ENCODE measurements at regions not wholly inside any gene's neighbourhood (a gene's known extent, or its start where the extent isn't known, plus 50 kb on each side); places are given as distances from the start of the nearest gene placed in this dataset.

DNA sequence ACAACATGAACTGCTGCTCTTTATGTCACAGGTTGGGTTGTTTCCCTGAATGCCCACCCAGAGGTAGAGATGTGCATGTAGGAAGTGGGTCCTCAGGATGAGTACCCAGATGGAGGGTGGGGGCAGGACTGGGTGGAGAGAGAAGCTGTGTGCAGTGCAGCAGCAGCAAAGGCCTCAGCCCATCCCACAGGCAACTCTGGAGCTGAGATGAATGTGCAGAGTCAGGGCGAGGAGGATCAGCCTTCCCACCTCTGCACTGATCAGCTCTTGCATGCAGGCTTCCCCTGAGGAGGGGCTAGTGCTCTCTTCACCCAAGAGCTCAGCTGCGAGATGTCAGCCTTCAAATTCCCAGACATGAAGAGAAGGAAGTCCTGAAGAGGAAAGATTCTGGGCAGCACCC is 326.2 kb upstream of the RAB6C start:
- DNase-seq: no peak

DNA sequence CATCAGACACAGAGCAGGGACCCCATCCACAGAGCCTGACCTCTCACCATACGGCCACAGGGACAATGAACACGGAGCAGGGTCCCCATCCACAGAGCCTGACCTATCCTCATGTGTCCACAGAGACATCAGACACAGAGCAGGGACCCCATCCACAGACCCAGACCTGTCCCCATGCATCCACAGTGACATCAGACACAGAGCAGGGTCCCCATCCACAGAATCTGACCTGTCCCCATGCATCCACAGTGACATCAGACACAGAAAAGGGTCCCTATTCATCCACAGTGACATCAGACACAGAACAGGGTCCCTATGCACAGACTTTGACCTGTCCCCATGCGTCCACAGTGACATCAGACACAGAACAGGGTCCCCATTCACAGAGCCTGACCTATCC is 325.1 kb upstream of the RAB6C start:
- no peak for DNase-seq

- DNase-seq: no peak
These were observed 323.3 kb upstream of the RAB6C start for GRCh38 chr2:129656081-129656598.

DNA sequence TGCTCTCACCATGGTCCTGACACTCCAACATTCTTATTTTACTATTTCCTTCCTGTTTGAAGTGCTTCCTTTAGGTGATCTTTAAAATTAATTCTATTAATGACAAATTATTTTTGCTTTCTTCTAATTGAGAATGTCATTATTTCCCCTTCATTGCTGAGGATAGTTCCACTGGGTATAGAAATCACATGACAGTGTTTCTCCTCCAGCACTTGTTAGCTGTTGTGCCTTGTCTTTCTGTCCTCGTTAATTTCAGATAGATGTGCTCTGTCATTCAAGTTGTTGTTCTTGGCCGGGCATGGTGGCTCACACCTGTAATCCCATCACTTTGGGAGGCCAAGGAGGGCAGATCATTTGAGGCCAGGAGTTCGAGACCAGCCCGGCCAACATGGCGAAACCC is 321.0 kb upstream of the RAB6C start:
- no peak for DNase-seq

DNA sequence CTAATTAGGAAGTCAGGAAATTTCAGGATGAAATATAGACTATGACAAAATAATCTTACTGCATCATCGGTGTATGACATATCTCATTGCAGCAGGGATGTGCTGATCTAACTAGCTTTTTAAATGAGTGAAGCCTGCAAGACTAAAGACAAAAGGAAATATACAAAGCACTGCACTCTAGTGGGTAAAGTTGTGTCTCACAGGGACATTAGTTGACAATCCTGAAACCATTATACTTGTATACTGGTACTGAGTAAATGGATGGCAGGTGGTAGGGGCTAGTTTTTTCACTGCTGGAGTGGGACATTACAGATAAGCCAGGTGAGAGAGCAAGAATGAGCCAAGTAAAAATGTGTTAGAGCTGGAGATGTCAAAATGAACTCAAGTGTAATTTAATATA is 317.5 kb upstream of the RAB6C start:
- DNase-seq: no peak

- no peak for DNase-seq
These were observed 311.9 kb upstream of the RAB6C start for GRCh38 chr2:129667577-129667976.

- DNase-seq: no peak
These were observed 306.9 kb upstream of the RAB6C start for GRCh38 chr2:129672521-129672920.

GRCh38 chr2:129673234-129673633 is 306.2 kb upstream of the RAB6C start:
- no peak for DNase-seq

- DNase-seq: no peak
These were observed 305.4 kb upstream of the RAB6C start for GRCh38 chr2:129673847-129674711.

DNA sequence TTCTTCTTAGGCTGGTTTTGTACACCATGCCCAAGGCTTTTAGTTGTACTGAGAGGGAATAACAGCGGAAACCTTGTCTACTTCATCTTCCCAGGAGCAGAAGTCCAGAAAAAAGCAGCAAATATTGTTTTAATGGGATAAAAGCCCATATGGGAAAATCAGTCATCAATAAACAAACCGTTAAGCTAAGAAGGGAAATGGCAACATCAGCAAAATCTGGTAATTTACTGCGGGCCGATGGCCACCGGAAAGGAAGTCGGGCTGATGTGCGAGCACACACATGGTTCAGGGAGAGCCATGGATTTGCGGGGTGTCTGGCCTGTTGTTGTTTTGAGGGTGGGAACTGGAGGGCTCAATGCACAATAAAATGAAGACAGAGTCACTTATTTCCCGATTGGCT is 300.7 kb upstream of the RAB6C start:
- no peak for DNase-seq

DNA sequence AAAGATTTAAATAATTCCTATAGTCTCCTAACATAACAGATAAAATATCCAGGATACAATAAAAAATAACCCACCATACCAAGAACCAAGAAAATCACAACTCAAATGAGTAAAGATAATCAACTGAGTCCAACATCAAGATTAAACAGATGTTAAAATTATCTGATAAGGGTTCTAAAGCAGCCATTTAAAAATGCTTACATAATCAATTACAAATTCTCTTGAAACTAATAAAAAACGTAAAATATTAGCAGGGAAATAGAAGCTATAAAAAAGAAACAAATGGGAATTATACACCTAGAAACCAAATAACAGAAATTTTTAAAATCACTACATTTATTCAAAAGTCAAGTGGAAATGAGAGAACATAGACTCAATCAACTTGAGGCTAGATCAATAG is 297.7 kb upstream of the RAB6C start:
- DNase-seq: no peak

GRCh38 chr2:129689653-129690448 is 289.6 kb upstream of the RAB6C start:
- DNase-seq: no peak

DNA sequence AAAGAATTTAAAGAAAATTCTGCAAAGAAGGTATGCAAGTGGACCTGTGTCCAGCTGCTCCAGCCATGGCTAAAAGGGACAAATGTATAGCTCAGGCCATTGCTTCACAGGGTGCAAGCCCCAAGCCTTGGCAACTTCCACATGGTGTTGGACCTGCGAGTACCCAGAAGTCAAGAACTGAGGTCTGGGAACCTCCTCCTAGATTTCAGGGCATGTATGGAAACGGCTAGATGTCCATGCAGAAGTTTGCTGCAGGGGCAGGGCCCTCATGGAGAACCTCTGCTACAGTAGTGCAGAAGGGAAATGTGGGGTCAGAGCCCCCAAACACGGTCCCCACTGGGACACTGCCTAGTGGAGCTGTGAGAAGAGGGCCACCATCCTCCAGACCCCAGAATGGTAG is 284.0 kb upstream of the RAB6C start:
- DNase-seq: no peak

DNA sequence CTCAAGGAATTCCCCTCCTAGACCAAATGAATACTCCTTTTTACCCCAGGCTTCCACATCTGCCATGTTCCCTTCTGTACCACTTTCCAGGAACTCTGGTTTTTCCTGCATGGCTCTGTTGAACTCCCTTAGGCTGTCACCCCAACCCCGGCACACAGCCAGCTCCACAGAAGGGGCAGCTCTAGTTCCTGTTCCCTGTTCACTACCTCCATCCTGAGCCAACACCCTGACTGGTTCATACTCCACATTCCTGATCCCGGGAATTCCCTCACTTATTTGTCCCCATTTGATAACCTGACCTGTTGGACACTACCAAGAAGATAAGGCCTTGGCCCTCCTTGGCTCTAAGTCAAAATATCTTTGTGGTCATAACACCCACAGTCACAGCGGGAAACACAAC is 280.9 kb upstream of the RAB6C start:
- no peak for DNase-seq

DNA sequence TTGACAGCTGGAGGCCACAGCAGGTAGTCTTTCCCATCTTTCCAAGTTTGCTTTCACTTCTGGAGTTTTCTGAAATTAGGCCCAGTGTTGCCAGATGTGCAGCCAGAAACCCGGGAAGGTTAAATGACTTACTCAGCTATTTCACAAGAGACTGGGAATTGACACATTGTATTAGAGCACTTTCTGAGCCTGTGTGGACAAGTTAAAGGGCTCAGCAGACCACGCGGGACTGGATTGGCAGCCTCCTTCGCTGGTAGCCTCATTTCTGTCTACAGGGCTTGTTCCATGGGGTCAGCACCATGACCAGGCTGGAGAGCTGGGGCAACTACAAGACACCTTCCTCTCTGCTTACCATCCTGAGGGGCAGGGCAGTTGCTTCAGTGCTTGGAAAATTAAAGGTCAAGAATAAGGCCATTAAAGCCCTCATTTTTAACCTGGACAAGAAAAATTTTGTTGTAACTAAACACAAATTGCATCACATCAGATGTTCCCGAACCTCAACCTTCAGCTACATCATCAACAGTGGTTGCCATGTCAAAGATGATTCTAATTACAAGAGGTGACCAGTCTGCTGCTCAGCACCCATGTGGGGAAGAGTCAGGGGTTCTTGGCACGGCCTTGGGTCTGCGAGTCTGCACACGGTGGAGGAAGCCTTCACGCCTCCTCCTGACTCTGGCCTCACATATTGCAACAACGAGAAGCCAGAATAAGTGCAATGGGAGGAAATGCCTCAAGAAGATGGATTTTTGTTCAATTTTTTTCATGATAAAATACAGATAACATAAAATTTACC is 279.5 kb upstream of the RAB6C start:
- DNase-seq: no peak

DNA sequence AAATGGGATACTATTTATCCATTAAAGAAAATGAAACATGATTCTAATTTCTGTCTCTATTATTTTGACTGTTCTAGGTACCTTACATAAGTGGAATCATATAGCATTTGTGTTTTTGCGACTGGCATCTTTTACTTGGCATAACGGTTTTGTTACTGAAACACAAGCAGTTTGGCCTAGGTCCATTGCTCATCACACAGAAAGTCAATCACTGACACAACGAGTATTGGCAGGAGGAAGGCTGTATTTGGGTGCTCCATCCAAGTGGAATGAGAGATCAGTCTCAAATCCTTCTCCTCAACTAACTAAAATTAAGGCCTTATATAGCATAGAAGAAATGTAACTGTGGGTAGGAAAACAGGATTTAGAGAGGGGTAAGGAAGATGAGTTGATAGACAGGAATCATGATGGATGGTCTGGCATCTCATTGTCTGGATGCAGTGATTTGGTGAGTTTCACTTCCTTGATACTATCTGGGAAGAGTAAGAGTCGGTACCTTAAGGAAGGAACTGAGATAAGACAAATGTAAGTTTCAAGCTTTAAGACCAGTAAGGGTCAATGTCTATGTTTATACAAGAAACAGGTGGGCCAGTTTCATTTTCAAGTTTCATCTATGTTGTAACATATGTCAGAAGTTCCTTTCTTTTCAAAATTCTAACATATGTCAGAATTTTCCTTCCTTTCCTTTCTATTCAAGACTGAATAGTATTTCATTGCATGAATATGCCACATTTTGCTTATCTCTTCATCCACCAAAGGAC is 276.9 kb upstream of the RAB6C start:
- no peak for DNase-seq

DNA sequence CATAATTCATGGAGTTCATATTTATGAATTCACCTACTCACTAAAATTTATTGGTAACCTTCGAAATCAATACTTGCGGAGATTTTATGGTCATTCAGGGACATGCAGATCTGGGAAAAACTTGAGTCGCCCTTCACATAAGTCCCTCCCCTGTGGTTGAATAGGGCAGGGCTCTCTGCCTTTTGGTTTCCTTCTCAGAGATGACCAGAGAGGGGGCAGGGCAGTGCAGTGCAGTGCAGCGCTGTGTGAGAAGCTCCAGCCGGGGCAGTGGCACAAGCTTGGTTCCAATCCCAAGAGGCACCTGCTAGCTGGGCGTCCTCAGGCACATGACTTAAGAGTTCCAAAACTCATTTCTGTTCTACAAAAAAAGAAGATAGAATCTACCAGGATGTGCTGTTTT is 274.4 kb upstream of the RAB6C start:
- DNase-seq: no peak

GRCh38 chr2:129707800-129708199 is 271.7 kb upstream of the RAB6C start:
- no peak for DNase-seq

DNA sequence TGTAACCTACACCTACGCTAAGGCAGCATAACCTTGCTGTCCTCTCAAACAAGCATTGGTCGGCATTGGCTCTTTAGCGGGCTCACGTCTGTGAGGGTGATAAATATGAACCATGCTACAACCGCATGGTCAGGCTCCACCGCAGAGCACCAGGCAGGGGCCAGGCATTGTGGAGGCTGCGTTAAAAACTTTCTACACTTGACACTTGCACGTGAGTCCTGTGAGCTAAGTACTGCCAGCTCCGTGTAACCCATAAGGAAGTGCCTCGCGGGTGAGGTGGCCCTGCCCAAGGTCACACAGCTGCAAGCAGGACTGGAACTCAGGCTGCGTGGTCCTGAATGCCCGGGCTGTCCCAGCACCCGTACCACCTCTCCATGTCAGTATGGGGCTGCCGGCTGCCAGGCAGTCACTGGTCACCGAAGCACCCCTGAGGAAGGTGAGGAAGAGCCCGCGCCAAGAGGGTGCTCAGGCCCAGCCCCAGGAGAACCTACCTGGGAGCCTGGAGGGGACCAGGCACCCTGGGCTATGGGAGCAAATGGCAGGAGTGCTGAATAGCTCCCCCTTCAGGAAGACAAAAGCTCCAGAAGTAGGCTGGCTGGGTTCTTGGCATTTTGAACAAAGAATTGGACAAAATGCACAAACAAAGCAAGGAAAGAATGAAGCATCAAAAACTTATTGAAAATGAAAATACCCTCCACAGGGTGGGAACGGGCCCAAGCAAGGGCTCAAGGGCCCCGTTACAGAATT is 271.1 kb upstream of the RAB6C start:
- no peak for DNase-seq

- DNase-seq: no peak
These were observed 270.2 kb upstream of the RAB6C start for GRCh38 chr2:129709001-129709955.
